Prostate gland (tissue), 2 donors: ENCODE measurements at regions not wholly inside any gene's neighbourhood (a gene's known extent, or its start where the extent isn't known, plus 50 kb on each side); places are given as distances from the start of the nearest gene placed in this dataset.

Experiments
- POLR2A ChIP-seq: fragments of 450-650 bp; IDR thresholded peaks from one replicate; pipeline ENCODE4 v1.6.1; 2016; ENCODE audit warnings: antibody characterized with exemption, mild to moderate bottlenecking
- POLR2AphosphoS5 ChIP-seq: sonication (generic); formaldehyde crosslinking; IDR thresholded peaks from one replicate; pipeline ENCODE4 v1.6.1; 2017; ENCODE audit warnings: antibody characterized with exemption
- TF ChIP-seq, protein P1 (sequence below), 4 experiments: fragments of 200-600 bp in 2 of 4; fragments of 450-650 bp in 2 of 4; sonication (generic) in 2 of 4; IDR thresholded peaks; 1 replicate in 3 of 4; 2 replicates in 1 of 4; pipeline ENCODE4 v1.5.1; 2016 to 2019; ENCODE audit warnings: antibody characterized with exemption in 4 of 4, mild to moderate bottlenecking in 2 of 4, moderate library complexity in 2 of 4

DNA sequence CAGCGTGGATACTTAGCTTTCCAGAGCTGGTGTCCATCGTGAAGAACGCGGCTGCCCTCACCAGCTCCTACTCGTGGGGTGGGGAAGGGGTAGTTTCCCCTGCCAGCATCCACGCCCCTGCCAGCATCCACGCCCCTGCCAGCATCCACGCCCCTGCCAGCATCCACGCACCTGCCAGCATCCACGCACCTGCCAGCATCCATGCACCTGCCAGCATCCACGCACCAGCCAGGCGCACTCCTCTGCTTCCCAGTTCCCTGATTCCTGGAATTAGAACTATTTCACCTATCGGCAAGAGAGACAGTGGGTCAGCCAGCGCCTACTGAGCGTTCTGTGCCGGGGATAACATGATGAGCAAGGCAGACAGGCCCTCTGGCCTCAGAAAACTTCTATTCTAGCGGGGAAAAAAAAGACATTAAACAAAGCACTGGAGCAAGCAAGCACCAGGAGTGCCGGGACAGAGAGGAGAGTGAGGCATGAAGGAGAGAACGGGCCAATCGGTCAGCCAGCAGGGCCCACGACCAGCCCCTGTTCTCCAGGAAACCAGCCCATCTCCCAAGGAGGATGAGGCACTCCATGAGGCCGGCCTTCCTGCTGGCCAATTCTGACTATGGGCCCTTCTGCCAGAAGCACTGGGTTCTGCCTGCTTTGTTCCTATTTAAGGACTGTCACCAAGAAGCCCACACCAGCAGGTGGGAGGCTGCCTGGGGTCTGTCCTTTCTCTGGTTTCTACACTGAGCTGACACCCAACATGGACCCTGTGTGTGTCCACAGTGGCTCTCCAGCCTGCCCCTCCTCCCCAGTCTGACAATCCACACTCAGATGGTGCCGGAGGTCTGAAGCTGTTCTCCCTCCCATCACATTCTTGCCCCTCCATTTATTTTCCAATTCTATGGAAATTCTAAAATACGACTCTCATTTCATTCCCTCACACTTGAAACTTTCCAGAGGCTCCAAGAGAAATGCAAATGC lies 78.4 kb upstream of the SALL3 start:
- TF ChIP-seq, protein P1, sequence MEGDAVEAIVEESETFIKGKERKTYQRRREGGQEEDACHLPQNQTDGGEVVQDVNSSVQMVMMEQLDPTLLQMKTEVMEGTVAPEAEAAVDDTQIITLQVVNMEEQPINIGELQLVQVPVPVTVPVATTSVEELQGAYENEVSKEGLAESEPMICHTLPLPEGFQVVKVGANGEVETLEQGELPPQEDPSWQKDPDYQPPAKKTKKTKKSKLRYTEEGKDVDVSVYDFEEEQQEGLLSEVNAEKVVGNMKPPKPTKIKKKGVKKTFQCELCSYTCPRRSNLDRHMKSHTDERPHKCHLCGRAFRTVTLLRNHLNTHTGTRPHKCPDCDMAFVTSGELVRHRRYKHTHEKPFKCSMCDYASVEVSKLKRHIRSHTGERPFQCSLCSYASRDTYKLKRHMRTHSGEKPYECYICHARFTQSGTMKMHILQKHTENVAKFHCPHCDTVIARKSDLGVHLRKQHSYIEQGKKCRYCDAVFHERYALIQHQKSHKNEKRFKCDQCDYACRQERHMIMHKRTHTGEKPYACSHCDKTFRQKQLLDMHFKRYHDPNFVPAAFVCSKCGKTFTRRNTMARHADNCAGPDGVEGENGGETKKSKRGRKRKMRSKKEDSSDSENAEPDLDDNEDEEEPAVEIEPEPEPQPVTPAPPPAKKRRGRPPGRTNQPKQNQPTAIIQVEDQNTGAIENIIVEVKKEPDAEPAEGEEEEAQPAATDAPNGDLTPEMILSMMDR (IDR thresholded peaks at IDR 0.05): no peak
- TF ChIP-seq POLR2A (no peak), POLR2AphosphoS5 (no peak)
